HG03066 (cell line): ENCODE measurements at regions not wholly inside any gene's neighbourhood (a gene's known extent, or its start where the extent isn't known, plus 50 kb on each side); places are given as distances from the start of the nearest gene placed in this dataset.

Source experiments
- ATAC-seq: cut with Tn5 transposase; IDR thresholded peaks from one replicate; pipeline ENCODE4 v1.9.1; 2021; ENCODE audit warnings: low read depth; ENCODE audit not compliant: unreplicated experiment

DNA sequence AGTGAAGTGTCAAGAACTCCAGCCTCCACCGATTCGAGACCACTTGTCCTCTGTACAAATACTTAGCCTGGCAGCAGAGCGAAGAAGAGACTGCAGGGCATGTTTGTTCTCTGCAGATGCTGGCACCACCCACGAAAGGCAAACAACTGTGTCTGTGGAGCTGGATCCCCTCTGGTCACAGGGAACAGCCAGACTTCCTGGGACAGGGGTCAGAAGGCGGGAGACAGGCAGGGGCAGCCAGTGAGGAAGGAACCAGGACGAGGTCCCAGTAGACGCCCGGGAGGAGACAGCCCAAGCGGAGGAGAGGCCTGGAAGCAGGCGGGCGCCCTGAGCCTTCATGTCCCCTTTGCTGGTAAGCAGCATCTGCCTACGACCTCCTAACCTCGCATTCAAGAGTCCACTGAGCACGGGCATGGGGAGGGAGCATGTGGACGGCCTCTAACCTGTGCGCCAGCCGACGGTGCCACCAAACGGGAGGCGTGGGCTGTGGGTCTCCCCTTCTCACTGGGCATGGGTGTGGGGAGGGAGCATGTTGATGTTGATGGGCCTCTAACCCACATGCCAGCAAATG is 265.5 kb downstream of the DLL1 start:
- ATAC-seq, result no peak

DNA sequence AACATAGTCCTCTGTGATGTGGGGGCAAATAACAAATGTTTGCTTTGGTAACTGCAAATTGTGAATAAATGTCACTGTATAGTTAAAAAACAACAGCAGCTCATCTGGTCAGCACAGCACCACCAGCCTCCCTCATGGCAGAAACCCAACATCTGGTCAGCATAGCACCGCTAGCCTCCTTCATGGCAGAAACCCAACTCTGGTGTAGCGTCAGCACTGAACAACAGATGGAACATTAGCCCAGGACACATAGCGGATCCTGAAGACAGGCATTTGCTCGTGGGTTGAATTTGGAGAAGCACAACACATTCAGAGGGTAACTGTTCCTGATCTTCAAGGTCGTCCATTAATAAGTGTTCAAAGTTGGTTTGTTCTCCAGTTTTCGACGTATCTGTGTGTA is 265.9 kb downstream of the DLL1 start:
- no peak for ATAC-seq

DNA sequence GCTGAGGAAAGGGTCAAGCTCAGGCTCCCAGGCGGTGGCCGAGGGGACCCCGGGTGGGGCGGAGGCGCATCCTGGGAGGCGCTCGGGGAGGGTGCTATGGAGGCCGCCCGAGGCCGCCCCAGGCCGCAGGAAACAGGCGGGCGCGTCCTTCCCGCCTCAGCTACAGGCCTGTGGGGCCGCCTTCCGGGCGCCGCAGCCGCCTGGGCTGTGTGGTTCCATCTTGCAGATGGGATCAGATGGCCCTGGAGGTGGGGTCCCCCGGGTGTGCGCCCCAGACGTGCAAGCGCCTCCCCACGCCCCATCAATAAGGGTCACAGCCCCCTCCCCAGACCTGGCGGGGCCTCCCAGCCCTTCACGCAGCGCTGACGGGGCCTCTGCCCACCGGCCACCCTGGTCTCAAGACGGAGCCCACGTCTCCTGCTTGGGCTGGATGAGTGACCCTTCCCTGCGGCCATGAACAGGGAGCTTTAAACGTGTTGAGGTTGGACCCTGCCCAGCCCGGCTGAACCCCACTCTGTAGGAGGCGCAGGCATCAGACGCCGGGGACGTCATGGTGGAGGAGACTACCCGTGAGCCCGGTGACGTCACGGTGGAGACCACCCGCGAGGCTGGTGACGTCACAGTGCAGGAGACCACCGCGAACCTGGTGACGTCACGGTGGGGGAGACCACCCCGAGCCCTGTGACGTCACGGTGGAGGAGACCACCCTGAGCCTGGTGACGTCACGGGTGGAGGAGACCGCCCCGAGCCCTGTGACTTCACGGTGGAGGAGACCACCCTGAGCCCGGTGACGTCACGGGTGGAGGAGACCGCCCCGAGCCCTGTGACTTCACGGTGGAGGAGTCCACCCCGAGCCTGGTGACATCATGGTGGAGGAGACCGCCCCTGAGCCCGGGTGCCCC is 267.0 kb downstream of the DLL1 start:
- no peak for ATAC-seq

DNA sequence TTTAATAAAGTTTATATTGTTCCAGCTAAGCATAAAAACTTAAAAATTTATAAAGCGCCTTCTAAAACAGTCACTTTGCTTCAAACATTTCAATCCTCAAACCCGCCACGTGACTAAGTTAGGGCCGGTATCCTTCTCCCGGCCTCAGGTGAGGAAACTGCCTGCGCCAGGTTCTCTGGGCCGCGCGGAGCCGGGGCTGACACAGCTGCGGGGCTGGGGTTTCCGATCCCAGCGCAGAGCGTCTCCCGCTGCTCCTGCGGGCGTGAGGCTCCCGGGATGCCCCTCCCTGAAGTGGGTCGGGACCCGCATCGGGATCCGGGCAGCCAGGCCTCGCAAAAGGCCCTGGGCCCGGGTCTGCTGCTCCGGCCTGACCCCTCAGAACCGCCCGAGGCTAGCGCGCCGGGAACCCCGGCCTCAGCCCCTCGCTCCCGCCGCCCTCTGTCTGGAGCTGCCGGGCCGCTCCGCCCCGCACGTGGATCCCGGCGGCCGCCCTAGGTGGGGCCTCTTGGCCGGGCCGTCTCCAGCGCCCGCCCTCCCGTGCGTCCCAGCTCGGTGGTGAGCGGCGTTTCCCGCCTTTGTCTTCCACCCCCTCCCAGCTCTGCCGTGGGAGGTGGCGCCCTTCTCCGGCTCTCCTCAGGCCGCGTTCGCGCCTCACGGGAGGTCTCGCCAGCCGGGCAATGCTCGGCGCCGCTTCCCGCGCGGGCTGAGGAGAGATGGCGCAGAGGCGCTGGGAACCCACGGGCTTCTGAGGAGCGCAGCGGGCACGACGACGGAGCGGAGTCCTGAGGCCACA is 267.9 kb downstream of the DLL1 start:
- ATAC-seq, result no peak

DNA sequence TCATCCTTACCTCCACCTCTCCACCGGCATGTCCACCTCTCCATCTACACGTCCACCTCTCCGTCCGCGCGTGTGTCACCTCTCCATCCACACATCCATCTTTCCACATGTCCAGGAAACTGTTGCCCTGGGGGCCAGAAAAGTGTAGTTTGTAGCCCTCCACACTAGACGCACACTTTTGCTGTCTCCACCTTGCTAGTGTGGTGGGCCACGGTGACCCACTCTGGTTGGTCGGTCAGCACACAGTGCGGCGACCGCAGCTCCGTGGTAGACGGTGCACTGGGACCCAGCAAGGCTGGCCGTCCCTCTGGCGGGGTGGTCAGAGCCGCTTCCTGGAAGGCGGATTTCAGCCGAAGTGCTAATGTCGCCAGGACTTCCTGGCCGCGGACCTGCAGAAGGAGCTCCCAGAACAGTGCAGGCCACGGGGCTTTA is 268.6 kb downstream of the DLL1 start:
- ATAC-seq, result no peak

DNA sequence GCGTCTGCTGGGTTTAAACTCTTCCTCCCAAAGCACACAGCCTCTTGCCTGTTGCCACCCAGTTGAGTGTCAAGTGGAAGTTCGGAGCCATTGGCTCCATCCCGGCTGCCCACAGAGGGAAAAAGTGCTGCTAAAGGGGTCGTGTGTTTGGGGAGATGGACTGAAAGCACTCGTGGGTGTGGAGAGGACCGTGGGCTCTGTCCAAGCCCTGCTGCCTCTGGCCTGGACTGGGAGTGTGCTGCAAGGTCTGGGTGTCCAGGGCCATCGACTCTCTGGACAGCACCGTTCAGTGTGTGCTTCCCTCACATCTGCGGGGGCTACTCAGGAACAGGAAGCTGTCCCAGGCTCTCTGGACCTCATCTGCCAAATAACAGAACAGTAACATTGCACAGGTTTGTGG is 269.3 kb downstream of the DLL1 start:
- no peak for ATAC-seq

DNA sequence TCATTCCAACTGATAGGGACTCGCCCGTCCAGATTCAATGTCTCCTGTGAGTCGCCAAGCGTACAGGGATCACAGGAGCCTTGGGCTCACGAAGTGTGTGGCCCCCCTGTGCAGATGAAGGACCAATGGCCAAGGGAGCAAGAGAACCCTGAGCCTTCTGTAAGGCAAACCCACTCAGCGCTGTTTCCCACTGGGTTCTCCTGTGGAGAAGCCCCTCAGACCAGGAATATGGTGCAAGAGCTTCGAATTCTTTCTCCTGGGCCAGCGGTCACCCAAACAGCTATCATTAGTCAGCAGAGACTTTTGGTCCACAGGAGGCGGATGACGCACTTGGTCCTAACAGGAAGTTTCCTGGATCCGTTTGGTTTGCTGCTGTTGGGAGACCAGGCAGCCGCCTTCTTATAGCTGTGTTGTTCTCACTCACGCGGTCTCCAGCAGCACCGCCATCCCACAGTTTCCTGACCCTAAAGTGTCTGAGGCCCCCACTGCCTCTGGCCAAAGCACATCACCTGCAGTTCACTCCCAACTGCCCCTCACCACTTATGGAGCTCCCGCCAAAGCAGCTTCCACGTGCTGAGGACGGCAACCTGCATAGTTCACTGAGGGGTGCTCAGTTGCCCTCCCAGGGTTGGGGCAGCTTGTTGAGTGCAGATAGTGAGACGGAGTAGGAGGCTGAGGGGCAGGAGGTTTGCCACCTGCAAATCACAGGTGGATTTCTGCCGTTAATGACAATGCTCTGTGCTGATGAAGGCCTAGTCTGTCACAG is 268.6 kb downstream of the ERMARD start:
- no peak for ATAC-seq

DNA sequence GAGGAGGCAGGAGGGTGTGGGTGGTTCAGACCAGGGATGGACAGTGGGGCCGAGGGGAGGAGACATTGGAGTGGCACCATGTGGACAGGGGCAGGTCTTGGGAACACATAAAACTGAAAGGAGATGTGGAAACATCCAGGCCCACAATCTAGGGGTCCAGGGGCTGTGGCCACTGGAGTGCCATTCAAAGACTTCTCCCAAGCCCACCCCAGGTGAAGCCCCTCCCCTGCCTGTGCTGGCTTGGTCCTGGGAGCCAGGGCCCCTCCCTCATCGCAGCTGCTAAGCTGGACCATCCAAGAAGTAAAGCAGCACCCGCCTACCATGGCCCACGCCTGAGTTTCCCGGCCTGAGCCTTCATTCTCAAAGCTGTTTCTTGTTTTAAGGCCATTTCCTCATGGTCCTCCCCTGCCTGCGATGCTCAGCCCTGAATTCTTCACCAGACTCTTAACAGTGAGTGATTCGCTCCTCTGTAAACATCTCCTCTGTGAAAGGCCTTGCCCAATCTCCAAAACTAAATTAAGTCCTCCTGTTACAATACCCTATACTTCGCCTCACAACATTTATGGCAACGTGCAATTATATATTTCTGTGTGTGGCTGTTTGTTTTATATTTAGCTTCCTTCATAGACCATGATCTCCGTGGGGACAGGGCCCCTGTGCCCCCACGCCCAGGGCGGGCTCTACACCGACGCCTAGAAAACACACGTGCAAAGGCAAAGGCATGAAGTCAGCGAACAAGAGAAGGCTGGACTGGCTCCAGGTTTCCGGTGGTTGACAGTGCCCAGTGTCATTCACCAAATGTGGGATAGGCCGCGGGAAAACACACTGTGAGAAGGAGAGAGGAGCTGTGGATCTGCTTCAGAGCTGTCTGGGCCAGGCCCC is 267.8 kb downstream of the ERMARD start:
- no peak for ATAC-seq

DNA sequence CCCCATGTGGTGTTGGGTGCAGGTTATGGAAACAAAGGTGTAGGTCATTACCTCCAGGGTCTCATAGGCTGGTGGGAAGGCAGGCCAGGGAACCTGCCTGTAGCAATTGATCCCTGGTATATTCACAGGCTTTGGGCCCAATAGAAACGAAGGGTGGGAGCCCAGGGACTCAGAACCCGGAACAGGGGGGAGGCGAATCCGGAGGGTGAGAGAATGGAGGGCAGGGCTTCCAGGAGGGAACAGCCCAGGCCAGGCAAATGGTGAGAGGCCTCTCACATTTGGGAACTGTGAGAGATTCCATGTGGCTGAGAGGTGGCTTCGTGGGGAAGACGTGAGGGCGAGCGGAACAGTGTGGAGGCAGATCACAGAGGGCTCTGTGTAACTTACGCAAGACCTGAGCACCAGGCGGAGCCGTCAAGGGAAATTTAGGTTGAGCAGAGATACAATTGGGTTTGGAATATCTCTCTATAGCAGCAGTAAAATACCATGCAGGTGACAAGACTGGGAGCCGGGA is 267.1 kb downstream of the ERMARD start:
- no peak for ATAC-seq

DNA sequence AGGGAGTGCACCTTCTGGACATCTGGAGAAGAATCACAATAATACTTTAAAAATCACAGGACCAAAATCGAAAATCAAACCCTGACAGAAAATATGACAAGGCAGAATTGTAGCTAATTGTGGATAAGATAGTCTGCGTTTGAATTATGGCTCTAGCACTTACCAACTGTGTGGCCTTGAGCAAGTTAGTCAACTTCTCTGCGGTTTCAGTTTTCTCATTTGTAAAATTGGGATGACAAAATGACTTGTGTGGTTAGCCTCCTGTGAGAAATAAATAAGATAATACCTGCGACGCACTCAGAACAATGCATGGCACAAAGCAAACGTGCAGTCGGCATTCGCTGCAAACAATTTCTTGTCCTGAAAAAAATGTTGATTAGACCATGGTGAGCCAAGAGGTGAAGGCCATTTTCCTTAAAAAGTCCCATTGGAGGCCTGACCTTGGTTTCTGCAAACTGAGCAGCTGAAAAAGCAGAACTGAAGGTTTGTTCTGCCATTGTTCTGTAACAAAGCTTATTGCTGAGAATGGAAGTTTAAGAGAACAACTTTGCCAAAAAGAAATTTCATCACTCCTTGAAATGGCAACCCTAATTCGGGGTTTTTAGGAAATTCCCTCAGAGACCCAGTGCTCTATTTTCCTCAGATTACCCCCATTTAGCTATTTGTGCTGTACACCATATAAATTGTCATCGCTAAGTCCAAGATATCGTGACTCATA is 266.3 kb downstream of the ERMARD start:
- no peak for ATAC-seq

DNA sequence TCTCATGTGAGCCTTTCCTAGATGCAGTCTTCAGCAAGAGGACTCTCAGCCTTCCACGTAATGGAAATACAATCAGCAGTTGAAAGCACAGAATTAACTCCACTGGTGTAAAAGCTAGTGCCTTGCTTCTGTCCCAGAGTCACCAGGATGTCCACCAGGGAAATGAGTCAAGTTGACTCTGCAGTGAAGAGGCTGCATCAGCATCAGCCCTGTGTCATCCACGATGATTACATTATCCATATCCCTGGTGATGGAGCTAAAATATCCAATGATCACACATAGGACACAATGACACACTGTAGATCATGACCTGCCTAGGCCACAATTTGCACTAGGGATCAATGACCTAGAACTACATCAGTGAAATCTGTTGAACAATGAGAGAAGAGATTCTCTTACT is 262.4 kb downstream of the ERMARD start:
- ATAC-seq, result no peak

DNA sequence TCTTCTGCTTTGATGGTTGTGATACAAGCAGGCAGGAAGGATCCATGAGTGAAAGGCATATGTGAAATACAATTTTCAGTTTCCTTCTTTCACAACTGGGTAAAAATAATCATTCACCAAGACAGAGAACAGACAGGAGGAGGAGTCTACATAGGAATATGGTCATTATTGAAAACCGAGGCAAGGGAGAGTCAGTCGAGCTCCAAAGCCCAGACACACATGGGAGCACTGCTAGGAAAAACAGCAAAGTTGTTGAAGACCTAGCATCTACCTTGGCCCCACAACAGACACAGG is 260.6 kb downstream of the ERMARD start:
- ATAC-seq, result no peak

DNA sequence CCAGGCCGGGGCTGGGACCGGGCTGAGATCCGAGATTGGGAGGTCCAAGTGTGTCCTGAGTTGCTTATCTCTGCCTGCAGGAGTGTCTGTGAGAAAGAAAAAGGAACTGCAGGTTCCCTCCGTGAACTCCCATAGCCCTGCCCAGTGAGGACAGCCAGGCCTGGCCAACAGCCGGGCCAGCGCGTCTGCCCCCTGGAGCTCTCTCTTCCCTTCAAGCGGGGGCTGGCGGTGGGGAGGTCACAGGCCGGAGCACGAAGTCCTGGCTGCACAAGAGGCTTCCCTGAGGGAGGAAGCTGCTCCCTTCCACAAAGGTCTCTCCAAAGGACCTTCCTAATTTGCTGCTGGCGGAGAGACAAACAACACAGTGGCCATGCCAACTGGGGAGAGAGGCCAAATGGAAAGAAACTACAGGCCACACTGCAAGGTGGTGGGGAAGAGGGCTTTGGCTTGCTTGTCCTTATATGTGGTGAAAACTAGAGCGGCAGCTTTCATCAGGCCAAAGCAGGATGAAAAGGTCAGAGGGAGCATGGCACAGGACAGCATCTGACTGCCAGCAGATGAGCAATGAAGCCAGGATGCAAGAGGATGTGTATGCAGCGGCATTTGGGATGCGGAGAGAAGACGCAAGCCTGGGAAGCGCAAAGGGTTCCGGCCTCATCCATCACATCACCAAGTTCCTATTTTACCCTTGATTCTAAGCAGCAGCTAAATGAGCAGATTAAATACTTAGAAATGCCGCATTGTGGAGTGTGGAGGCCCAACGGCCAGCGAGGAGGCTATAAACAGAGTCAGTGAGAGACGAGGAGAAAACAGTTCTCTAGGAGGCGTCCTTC is 260.0 kb downstream of the ERMARD start:
- no peak for ATAC-seq

DNA sequence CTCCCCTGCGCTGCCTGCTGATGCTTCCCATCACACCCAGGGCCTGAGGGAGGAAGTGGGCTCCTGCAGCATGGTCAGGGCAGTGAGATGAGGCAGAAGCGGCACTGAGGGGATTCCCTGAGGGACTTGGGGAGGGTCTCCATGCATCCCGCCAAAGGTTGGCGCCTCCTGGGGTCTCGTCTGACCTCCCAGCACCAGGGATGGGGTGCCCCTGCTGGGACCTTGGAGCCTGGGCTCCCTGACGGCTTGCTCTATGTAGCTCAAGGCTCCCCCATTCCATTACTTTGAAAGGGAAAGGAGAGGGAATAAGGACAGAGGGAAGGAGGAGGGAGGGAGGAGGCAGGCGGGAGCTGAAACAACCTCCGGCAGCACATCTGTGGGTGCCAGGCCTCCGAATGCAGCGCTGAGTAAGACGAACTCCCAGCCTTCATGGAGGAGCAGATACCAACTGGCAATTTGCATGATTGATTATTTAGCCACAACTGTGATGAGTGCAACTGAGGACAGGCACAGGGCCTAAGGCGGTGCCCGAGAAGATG is 259.3 kb downstream of the ERMARD start:
- ATAC-seq, result no peak

DNA sequence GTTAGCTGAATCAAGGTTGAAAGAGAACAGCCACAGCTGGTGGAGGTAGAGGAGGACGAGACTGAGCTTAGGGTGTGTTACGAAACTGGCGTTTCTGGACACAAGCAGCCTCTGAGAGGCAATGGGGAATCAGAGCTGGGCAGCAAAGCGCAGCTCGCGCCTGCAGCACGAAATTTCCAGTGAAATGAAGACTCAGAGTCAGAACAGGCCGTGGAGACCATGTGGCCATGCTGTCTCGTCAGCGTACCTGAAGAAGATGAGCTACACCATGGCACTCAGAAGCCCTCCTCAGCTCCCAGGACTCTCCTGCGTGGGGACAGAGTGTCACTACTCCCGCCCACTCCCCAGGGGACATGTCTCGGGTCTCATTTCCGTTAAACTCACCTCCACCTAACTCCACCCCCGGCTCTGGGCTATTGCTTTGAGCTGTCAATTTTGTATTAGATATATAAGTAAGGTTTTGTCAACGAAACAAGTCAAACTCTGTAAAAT is 256.9 kb downstream of the ERMARD start:
- no peak for ATAC-seq

DNA sequence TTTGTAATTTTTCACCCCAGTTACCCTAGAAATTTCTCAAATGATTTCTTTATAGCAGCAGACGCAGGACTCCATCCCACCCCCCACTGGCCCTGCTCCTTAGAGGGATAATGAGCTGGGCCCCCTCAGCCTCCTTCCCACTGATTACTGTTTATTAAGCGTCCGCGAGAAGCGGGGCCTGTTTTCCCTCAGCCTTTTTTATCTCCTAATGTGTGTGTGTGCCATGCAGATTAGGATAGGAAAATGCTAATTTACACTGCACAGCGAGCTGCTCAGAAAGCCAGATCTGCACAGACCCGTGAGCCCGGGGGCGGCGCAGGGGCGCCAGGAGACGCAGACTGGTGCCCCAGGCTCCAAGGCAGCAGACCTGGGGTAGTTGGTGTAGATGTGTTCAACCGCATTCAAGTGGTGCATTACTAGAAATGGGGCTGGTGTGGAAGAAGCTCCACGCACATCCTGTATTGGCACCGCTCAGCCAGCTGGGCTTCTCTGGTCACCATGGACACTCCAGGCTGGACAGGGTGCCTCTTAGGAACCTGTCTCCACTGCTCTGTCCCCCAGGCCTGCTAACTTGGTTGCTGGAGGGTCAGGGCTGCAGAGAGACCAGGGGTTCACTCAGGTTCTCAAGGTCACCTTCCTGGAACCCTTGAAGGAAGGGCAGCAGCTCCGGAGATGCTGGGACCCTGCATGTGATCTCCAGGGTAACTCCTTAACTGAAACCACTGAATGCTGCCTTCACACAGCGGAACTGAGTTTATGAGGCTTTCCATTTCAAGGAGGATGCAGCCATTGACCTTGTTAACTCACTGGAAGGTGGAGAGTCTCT is 256.3 kb downstream of the ERMARD start:
- ATAC-seq, result no peak

DNA sequence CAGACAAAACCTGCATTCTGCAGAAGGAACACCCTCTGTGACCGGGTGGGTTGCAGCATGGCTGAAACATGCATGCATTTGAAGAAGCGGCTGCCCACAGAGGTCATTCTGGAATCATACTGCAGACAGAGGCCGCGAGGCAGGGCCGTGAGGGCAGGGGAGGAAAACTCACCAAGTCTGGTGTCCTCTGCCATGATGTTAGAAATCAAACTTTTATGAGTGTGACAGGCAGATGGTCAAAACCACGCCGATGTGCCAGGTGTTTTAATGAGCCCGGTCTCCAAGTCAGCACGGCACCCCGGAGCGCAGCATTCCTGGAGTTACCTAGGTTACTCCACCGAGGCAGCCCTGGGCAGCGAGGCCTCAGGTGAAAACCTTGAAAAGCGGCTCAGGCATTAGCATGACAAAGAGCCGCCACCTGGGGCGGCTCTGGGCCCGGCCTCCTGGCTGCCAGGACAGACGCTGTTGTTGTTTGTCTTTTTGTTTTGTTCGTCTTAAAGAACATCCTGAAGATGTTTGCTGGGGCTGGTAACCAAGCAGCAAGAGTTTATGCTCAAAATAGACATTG is 255.6 kb downstream of the ERMARD start:
- no peak for ATAC-seq
